Left colon (tissue), 2 donors: ENCODE measurements at regions not wholly inside any gene's neighbourhood (a gene's known extent, or its start where the extent isn't known, plus 50 kb on each side); places are given as distances from the start of the nearest gene placed in this dataset.
A peak's percentile ranks its signal among the peaks of the same experiment; 100 is the strongest.

Experiments
- ATAC-seq: fragments of 200-7000 bp; cut with Tn5 transposase; one replicate; pipeline ENCODE4 v1.9.1; 2020; ENCODE audit warnings: mild to moderate bottlenecking, moderate library complexity
- DNase-seq, 2 donors: peaks; one replicate each; pipeline ENCODE4 v3.0.0-alpha.2; 2020
- intact Hi-C, 2 donors: fragments of 100-400 bp; cut with DNase I in 1 of 2; cut with micrococcal nuclease in 1 of 2; formaldehyde crosslinking; loops; one replicate each; pipeline versions ENCODE4 v1.11.2 to v1.14.0; 2022; cut with DNase I, micrococcal nuclease
- donor health status: DM: no; HTN: no; CAD: no.
- donor health status: DM: yes; HTN: yes; CAD: no.

- ATAC-seq = no peak
- intact Hi-C loops = no loop called here
- no peak for DNase-seq
These were observed 70.4 kb upstream of the BACH1 start for GRCh38 chr21:29228306-29228705.

GRCh38 chr21:29230551-29231261 lies 68.0 kb upstream of the BACH1 start:
- intact Hi-C loops = no loop called here
- ATAC-seq = peak; percentile 46

GRCh38 chr21:29231756-29232529 lies 66.8 kb upstream of the BACH1 start:
- no peak for DNase-seq
- no peak for ATAC-seq
- intact Hi-C loops = no loop called here

More at GRCh38 chr21:29230551-29231261, 68.0 kb upstream of the BACH1 start:
- no peak for DNase-seq

GRCh38 chr21:29232530-29233255 lies 66.0 kb upstream of the BACH1 start:
- DNase-seq (no peak), ATAC-seq (no peak)
- intact Hi-C loops = no loop called here

- no peak for ATAC-seq
- intact Hi-C loops = no loop called here
- no peak for DNase-seq
These were observed 65.5 kb upstream of the BACH1 start for GRCh38 chr21:29233256-29233546.

- intact Hi-C loops = no loop called here
- no peak for ATAC-seq
- DNase-seq = no peak
These were observed 64.8 kb upstream of the BACH1 start for GRCh38 chr21:29233611-29234540.

- DNase-seq (no peak), ATAC-seq (no peak)
- intact Hi-C loops = no loop called here
These were observed 63.0 kb upstream of the BACH1 start for GRCh38 chr21:29235714-29236197.

GRCh38 chr21:29236201-29236600 lies 62.5 kb upstream of the BACH1 start:
- no peak for ATAC-seq
- no peak for DNase-seq
- intact Hi-C loops = no loop called here

GRCh38 chr21:29237110-29238052 lies 61.3 kb upstream of the BACH1 start:
- DNase-seq (no peak), ATAC-seq (no peak)
- intact Hi-C loops = no loop called here

- ATAC-seq = no peak
These were observed 60.4 kb upstream of the BACH1 start for GRCh38 chr21:29238053-29238966.

GRCh38 chr21:29238967-29239290 lies 59.8 kb upstream of the BACH1 start:
- ATAC-seq (no peak), DNase-seq (no peak)
- intact Hi-C loops = no loop called here

More at GRCh38 chr21:29238053-29238966, 60.4 kb upstream of the BACH1 start:
- DNase-seq = no peak
- intact Hi-C loops = no loop called here

- no peak for ATAC-seq
- no peak for DNase-seq
- intact Hi-C loops = no loop called here
These were observed 58.6 kb upstream of the BACH1 start for GRCh38 chr21:29240136-29240535.

- ATAC-seq = no peak
- DNase-seq = no peak
- intact Hi-C loops = no loop called here
These were observed 56.5 kb upstream of the BACH1 start for GRCh38 chr21:29242201-29242600.

GRCh38 chr21:29243188-29243587 lies 55.5 kb upstream of the BACH1 start:
- DNase-seq (no peak), ATAC-seq (no peak)
- intact Hi-C loops = no loop called here

- no peak for DNase-seq
- no peak for ATAC-seq
- intact Hi-C loops = no loop called here
These were observed 53.5 kb upstream of the BACH1 start for GRCh38 chr21:29245104-29245643.

GRCh38 chr21:29245863-29246262 lies 52.9 kb upstream of the BACH1 start:
- intact Hi-C loops = no loop called here
- no peak for DNase-seq
- ATAC-seq = no peak

GRCh38 chr21:29246614-29247013 lies 52.1 kb upstream of the BACH1 start:
- intact Hi-C loops = no loop called here
- ATAC-seq = no peak
- no peak for DNase-seq
